ENCODE measurements at regions not wholly inside any gene's neighbourhood (a gene's known extent, or its start where the extent isn't known, plus 50 kb on each side); places are given as distances from the start of the nearest gene placed in this dataset.

DNA sequence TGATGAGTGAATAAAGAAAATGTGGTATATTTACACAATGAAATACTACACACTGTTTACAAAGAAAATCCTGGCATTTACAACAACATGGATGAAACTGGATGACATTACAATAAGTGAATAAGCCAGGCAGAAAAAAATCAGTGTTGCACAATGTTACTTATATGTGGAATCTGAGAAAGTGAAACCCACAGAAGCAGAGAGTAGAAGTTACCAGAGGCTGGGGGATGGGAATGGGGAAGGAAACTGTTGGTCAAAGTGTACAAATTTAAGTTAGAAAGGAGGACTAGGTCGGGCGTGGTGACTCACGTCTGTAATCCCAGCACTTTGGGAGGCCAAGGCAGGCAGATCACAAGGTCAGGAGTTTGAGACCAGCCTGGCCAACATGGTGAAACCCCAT is 538.5 kb upstream of the MKI67 start:
- H3K9me3 ChIP-seq (ENCODE audit: control insufficient read depth, low read length): no peaks in the 10 kb centered on the region
- no peaks in the 10 kb centered on the region for H3K36me3 ChIP-seq (ENCODE audit: control insufficient read depth, insufficient read depth, low read length)
- H3K9ac ChIP-seq (ENCODE audit: low read length): no peak overlapping the region
- no peak overlapping the region for H3K4me3 ChIP-seq (ENCODE audit: low read length)
- no peaks in the 10 kb centered on the region for H3K27me3 ChIP-seq (ENCODE audit: control insufficient read depth, insufficient read depth, low read length)
- no peaks in the 10 kb centered on the region for H3K4me1 ChIP-seq (ENCODE audit: control insufficient read depth, insufficient read depth, low read length)

DNA sequence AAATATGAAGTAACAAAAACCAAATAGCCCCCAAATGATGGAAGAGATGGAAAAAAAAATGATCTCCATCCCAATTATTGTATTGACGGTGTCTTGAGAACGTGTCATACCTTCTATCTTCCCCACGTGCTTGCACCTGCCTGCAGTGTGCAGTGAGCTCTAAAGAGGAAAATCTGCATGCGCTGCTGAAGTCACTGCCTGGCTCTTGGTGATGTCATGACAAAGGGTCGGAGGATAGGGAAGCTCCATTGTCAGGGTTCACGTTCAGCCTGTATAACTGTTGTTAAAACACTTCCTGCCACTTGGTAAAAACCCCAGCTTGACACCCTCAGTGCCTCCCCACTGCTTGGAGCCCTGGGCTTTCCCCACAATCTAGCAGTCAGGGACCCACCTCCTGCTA is 549.2 kb upstream of the MKI67 start:
- no peak overlapping the region for H3K9ac ChIP-seq (ENCODE audit: low read length)
- H3K4me3 ChIP-seq (ENCODE audit: low read length): no peak overlapping the region
- H3K36me3 ChIP-seq (ENCODE audit: control insufficient read depth, insufficient read depth, low read length): no peaks in the 10 kb centered on the region
- no peaks in the 10 kb centered on the region for H3K9me3 ChIP-seq (ENCODE audit: control insufficient read depth, low read length)
- no peaks in the 10 kb centered on the region for H3K4me1 ChIP-seq (ENCODE audit: control insufficient read depth, insufficient read depth, low read length)
- H3K27me3 ChIP-seq (ENCODE audit: control insufficient read depth, insufficient read depth, low read length): peaks cover 4% of the 10 kb centered on the region

DNA sequence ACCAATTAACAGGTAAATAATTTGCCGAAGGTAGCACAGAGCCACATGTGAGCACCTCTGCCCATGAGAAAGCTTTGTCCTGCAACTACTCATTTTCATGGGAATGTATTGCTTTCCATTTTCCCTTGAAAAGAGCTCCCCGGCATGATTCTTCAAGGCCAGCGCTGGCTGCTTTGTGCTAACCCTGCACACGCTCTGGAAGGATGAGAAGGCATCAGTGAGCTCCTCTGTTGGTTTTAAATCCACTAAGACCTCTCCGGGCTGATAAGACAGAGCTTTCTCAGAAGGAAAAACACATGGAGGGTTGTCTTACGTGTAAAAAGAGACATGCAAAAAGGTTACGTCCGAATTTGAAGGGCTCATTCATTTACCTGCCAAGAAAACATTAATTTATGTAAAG is 553.9 kb upstream of the MKI67 start:
- H3K9me3 ChIP-seq (ENCODE audit: control insufficient read depth, low read length): no peaks in the 10 kb centered on the region
- H3K4me1 ChIP-seq (ENCODE audit: control insufficient read depth, insufficient read depth, low read length): no peaks in the 10 kb centered on the region
- H3K4me3 ChIP-seq (ENCODE audit: low read length): no peak overlapping the region
- no peak overlapping the region for H3K9ac ChIP-seq (ENCODE audit: low read length)
- H3K27me3 ChIP-seq (ENCODE audit: control insufficient read depth, insufficient read depth, low read length): peaks cover 4% of the 10 kb centered on the region
- no peaks in the 10 kb centered on the region for H3K36me3 ChIP-seq (ENCODE audit: control insufficient read depth, insufficient read depth, low read length)

DNA sequence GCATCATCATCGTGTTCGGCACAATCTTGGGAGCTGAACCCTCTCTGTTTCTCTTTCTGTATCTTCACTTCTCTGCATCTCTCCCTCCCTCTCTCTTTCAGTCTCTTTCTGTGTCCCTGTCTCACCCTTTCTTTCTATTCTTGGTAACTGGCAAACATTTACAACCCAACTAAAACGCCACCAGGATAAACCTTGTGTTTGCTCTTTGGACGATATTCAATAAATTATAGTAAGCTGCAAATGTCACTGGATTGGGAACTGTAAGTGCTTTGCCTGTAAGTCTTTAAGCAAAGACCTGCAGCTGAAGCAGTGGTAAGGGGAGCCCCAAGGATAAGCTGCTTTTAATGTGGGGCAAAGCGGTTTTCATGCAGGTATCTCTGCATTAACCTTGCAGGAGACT is 558.0 kb upstream of the MKI67 start:
- no peak overlapping the region for H3K4me3 ChIP-seq (ENCODE audit: low read length)
- H3K27me3 ChIP-seq (ENCODE audit: control insufficient read depth, insufficient read depth, low read length): no peaks in the 10 kb centered on the region
- no peaks in the 10 kb centered on the region for H3K36me3 ChIP-seq (ENCODE audit: control insufficient read depth, insufficient read depth, low read length)
- H3K4me1 ChIP-seq (ENCODE audit: control insufficient read depth, insufficient read depth, low read length): no peaks in the 10 kb centered on the region
- no peak overlapping the region for H3K9ac ChIP-seq (ENCODE audit: low read length)
- H3K9me3 ChIP-seq (ENCODE audit: control insufficient read depth, low read length): no peaks in the 10 kb centered on the region

DNA sequence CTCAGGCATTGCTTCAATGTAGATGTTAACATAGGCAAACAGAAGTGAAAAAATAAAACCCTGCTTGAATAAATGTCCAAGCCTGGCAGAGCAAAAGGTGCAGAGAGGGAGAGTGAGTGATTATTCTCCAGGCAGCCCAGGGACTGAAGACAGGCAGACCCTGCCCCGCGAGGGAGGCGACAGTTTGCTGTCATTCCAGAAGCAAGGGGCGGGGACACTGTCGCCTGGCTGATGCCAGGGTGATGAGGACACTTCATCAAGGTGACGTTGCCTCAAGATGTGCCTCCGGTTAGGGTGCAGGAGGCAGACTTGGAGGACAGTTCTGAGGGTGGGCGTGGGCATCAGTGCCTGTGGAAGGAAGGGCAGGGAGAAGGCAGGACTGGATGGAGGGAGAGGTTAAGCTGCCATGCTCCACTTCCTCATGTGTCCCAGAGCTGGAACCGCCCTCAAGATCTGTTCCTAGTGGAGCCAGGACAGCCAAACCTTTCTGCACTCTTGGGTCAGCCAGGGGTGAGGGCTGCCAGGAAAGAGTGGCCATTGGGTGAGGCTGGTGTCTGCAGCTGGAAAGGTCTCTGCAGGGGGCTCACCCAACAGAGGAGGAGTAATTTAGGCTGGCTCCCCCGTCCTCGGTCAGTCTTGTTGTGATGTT is 560.5 kb upstream of the MKI67 start:
- no peaks in the 10 kb centered on the region for H3K4me1 ChIP-seq (ENCODE audit: control insufficient read depth, insufficient read depth, low read length)
- no peak overlapping the region for H3K4me3 ChIP-seq (ENCODE audit: low read length)
- H3K9me3 ChIP-seq (ENCODE audit: control insufficient read depth, low read length): no peaks in the 10 kb centered on the region
- H3K36me3 ChIP-seq (ENCODE audit: control insufficient read depth, insufficient read depth, low read length): no peaks in the 10 kb centered on the region
- no peaks in the 10 kb centered on the region for H3K27me3 ChIP-seq (ENCODE audit: control insufficient read depth, insufficient read depth, low read length)
- no peak overlapping the region for H3K9ac ChIP-seq (ENCODE audit: low read length)

DNA sequence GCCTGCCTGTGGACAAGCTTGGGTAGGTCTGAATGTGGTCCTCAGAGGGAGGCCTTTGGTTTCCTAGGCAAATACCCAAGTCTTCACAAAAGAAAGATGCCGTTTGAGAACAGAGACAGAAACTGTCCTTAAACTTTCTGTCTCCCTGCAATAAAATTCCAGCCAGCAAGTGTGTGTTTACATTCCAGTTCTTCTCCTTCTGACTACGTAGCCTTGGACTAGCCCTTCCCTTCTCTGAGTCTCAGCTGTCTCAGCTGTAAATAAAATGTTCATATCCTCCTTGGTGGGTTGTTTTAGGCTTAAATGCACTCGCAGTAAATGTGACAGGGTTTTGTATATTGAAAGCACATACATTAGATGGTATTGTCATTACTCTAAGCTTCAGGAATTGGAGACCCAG is 561.2 kb upstream of the MKI67 start:
- no peaks in the 10 kb centered on the region for H3K4me1 ChIP-seq (ENCODE audit: control insufficient read depth, insufficient read depth, low read length)
- H3K4me3 ChIP-seq (ENCODE audit: low read length): no peak overlapping the region
- H3K27me3 ChIP-seq (ENCODE audit: control insufficient read depth, insufficient read depth, low read length): no peaks in the 10 kb centered on the region
- H3K36me3 ChIP-seq (ENCODE audit: control insufficient read depth, insufficient read depth, low read length): no peaks in the 10 kb centered on the region
- H3K9ac ChIP-seq (ENCODE audit: low read length): no peak overlapping the region
- no peaks in the 10 kb centered on the region for H3K9me3 ChIP-seq (ENCODE audit: control insufficient read depth, low read length)

DNA sequence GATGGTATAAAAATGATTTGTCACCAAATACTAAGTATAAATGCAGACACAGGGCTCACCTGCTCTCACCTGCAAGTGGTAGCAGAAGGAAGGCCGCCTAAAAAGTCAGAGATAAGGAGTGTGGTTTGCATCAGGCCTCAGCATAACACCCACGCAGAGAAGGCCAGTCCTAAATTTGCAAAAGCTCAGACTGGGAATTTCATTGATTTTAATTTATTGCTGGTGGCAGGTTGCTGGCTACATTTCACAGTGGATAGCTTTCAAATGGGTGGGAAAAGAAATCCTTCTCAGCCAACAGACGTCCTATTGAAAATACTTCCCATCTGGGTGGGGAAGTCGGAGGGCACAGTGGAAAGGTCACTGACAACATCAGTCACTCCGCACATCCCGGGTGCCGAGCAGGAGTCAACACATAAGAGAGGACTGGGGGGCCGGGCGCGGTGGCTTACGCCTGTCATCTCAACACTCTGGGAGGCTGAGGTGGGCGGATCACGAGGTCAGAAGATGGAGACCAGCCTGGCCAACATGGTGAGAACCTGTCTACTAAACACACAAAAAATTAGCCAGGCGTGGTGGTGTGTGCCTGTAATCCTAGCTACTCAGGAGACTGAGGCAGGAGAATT is 561.8 kb upstream of the MKI67 start:
- H3K9ac ChIP-seq (ENCODE audit: low read length): no peak overlapping the region
- H3K9me3 ChIP-seq (ENCODE audit: control insufficient read depth, low read length): no peaks in the 10 kb centered on the region
- no peak overlapping the region for H3K4me3 ChIP-seq (ENCODE audit: low read length)
- H3K36me3 ChIP-seq (ENCODE audit: control insufficient read depth, insufficient read depth, low read length): no peaks in the 10 kb centered on the region
- H3K4me1 ChIP-seq (ENCODE audit: control insufficient read depth, insufficient read depth, low read length): no peaks in the 10 kb centered on the region
- H3K27me3 ChIP-seq (ENCODE audit: control insufficient read depth, insufficient read depth, low read length): no peaks in the 10 kb centered on the region

DNA sequence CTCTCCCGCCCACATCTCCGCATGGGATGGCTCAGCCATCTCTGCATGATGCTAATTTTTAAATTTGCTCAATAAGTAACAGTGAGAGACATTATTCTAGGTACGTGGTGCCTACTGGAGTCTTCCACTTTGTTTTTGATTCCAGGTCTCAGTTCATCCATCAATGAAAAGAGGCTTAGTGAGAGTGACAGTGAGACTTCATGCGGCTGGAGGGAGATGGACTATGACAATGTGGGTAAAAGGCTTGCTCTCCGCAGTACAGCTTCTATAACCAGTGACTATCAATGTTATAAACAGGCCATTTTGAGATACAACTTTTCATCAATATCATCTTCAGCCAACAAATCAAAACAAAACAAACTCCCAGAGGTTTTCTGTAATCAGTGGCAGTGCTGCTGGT is 563.4 kb upstream of the MKI67 start:
- Histone ChIP-seq H3K4me3 (ENCODE audit: low read length) (no peak overlapping the region), H3K9ac (ENCODE audit: low read length) (no peak overlapping the region), H3K9me3 (ENCODE audit: control insufficient read depth, low read length) (no peaks in the 10 kb centered on the region), H3K4me1 (ENCODE audit: control insufficient read depth, insufficient read depth, low read length) (no peaks in the 10 kb centered on the region), H3K27me3 (ENCODE audit: control insufficient read depth, insufficient read depth, low read length) (no peaks in the 10 kb centered on the region), H3K36me3 (ENCODE audit: control insufficient read depth, insufficient read depth, low read length) (no peaks in the 10 kb centered on the region)

DNA sequence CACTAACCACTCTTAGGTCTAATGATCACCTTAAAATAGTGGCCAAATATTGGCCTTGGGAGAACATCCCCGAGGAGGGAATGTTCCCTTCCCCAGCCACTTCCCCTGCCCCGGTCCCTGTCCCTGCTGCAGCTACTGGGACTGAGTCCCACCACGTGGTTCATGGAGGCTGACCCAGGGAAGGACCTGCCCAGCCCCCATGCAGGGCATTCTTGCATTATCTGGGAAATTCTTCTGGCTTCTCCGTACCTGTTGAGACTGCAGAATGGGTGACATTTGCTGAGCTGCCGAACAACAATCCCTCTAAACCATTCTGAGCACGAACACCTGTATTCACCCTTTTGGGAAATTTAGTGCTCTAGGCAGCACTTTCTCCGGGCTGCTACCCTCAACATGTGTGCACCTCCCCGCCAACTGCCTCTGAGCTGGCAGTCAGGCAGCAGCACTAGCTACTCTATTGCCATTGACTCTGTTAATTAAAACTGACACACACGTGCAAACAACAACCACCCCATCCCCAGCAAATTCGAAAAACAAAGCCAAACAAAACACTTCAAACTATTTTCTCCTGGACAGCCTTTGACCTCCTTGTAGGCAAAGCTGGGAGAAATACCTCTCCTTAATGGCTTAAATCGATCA is 567.4 kb upstream of the MKI67 start:
- no peak overlapping the region for H3K9ac ChIP-seq (ENCODE audit: low read length)
- H3K36me3 ChIP-seq (ENCODE audit: control insufficient read depth, insufficient read depth, low read length): no peaks in the 10 kb centered on the region
- no peak overlapping the region for H3K4me3 ChIP-seq (ENCODE audit: low read length)
- H3K9me3 ChIP-seq (ENCODE audit: control insufficient read depth, low read length): no peaks in the 10 kb centered on the region
- no peaks in the 10 kb centered on the region for H3K27me3 ChIP-seq (ENCODE audit: control insufficient read depth, insufficient read depth, low read length)
- no peaks in the 10 kb centered on the region for H3K4me1 ChIP-seq (ENCODE audit: control insufficient read depth, insufficient read depth, low read length)

DNA sequence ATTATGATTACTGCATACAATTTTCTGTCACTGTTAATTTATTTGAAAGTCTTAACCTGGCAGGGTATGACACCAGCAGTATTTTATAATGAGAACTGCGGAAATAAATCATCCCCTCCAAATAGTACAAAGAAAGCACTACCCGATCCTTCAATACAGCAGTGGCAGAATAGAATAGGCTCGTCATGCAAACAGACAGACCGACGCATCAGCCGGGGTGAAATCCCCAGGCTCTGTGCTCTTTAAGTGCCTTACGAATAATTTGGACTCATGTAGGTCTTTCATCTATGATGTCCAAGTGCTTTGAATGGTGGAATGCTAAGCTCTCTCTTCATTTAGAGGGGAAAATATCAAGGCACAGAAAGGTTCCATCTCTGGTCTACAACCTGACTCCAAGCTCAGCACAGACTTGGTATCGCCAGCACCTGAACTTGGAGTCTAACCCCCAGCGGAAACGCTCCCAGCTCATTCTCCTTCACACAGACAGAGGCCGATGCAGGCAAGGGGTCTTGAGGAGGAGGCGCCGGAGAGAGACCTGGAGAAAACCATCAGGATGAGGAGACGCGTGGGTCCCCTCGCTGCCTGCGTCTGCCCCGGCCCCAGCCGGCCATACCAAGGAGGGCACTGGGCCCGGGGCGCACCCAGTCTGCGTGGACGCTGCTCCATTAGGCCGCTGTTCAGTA is 568.1 kb upstream of the MKI67 start:
- Histone ChIP-seq H3K27me3 (ENCODE audit: control insufficient read depth, insufficient read depth, low read length) (no peaks in the 10 kb centered on the region), H3K9ac (ENCODE audit: low read length) (no peak overlapping the region), H3K9me3 (ENCODE audit: control insufficient read depth, low read length) (no peaks in the 10 kb centered on the region), H3K36me3 (ENCODE audit: control insufficient read depth, insufficient read depth, low read length) (no peaks in the 10 kb centered on the region), H3K4me3 (ENCODE audit: low read length) (no peak overlapping the region), H3K4me1 (ENCODE audit: control insufficient read depth, insufficient read depth, low read length) (no peaks in the 10 kb centered on the region)

DNA sequence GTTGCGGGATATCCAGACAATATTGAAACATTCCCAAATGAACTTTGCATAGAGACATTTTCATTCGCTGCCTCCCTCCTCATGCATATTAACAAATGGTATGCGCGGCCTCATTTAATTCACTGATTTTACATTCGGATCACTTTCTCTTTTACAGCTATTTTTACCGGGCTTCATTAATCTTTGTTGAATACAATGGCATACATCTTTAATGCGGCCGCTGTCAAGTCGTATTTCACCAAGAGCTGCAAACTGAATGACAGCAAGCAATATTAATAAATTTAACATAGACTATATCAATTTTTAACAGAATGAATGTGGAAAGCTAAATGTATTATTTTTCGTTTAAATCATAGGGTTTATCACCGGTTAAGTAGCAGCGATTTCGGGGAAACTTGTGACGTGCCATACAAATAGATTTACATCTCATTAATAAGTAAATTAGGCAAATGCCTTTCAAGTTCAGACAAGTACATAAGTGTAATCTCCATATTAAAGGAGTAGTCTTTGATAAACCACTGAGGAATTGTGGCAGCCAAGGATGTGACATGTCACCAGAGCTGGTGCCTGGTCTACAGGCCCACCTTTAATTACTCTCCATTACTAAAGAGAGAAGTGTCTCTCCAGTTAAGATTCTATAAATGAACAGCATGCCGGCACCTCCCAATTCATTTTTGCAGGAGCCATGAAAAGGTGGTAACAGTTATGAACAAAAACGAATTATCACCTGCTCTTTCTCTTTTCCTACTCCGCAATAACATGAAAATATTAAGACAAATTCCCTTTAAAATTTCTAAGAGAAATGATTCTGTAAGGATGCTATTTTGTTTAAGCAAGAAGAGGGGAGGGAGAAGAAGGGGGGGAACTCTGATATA is 568.9 kb upstream of the MKI67 start:
- Histone ChIP-seq H3K36me3 (ENCODE audit: control insufficient read depth, insufficient read depth, low read length) (no peaks in the 10 kb centered on the region), H3K4me1 (ENCODE audit: control insufficient read depth, insufficient read depth, low read length) (no peaks in the 10 kb centered on the region), H3K9me3 (ENCODE audit: control insufficient read depth, low read length) (no peaks in the 10 kb centered on the region), H3K4me3 (ENCODE audit: low read length) (no peak overlapping the region), H3K27me3 (ENCODE audit: control insufficient read depth, insufficient read depth, low read length) (no peaks in the 10 kb centered on the region), H3K9ac (ENCODE audit: low read length) (no peak overlapping the region)

Measured in mucosa of stomach (tissue), 1 donor.